ENCODE measurements at regions not wholly inside any gene's neighbourhood (a gene's known extent, or its start where the extent isn't known, plus 50 kb on each side); places are given as distances from the start of the nearest gene placed in this dataset.
"Not testable (repeated sequence)": the region's sequence is repeated elsewhere in the genome, so short reads cannot be mapped to it uniquely, and the experiment has no call there.

GRCh38 chr1:38772026-38772425 lies 87.5 kb downstream of the RRAGC start:
- Histone ChIP-seq H3K4me2 (ENCODE audit: insufficient read depth, low read length) (no peak overlapping the region), H3K27me3 (ENCODE audit: control insufficient read depth in 2 of 2, insufficient read depth in 2 of 2, low read length in 2 of 2) (no peaks in the 10 kb centered on the region), H3K9me1 (replicated peaks; ENCODE audit: control insufficient read depth, extremely low read depth, insufficient read depth, low read length) (no peaks in the 10 kb centered on the region), H2AFZ (ENCODE audit: low read depth, low read length) (no peak overlapping the region), H3K9me3 (replicated peaks; ENCODE audit: control insufficient read depth, insufficient read depth, low read length) (no peaks in the 10 kb centered on the region), H3K4me3 (replicated peaks in 1 of 3; ENCODE audit: insufficient read depth in 1 of 3, low read depth in 1 of 3, low read length in 3 of 3) (no peak overlapping the region), H3K9ac (replicated peaks; ENCODE audit: extremely low read depth, insufficient read depth, low read length) (no peak overlapping the region), H3K36me3 (ENCODE audit: control insufficient read depth in 2 of 2, extremely low read depth in 1 of 2, insufficient read depth in 2 of 2, low read length in 2 of 2) (no peaks in the 10 kb centered on the region), H3K27ac (ENCODE audit: insufficient read depth, low read depth, low read length) (no peak overlapping the region), H3K79me2 (ENCODE audit: control insufficient read depth, insufficient read depth, low read length) (no peaks in the 10 kb centered on the region), H4K20me1 (replicated peaks; ENCODE audit: control insufficient read depth, extremely low read depth, insufficient read depth, low read length) (no peaks in the 10 kb centered on the region), H3K4me1 (ENCODE audit: control insufficient read depth, extremely low read depth, insufficient read depth, low read length) (no peaks in the 10 kb centered on the region)
- intact Hi-C loops (cut with micrococcal nuclease) (no loop called here), dilution Hi-C loops (cut with MboI; ENCODE audit: extremely low pct_ligation_motif_present, low sequenced_read_pairs) (no loop called here)
- FAIRE-seq (no peak), DNase-seq (ENCODE audit: low read depth, low spot score) (no peak)
- TF ChIP-seq CTCF (IDR thresholded peaks at IDR 0.05; ENCODE audit: extremely low read depth in 1 of 2, insufficient read depth in 1 of 2, low read depth in 1 of 2, low read length in 2 of 2) (no peak), JUN (IDR thresholded peaks at IDR 0.05; ENCODE audit: borderline replicate concordance, insufficient read depth, insufficient read length, low read depth) (no peak), POLR2A (IDR thresholded peaks at IDR 0.05; ENCODE audit: low read depth, low read length) (no peak), MAX (IDR thresholded peaks at IDR 0.05; ENCODE audit: insufficient read depth, insufficient read length) (no peak), POLR2AphosphoS5 (IDR thresholded peaks at IDR 0.05; ENCODE audit: insufficient read depth, low read depth, low read length) (no peak), FOS (IDR thresholded peaks at IDR 0.05; ENCODE audit: borderline replicate concordance, insufficient read depth, low read length) (no peak), GATA2 (IDR thresholded peaks at IDR 0.05; ENCODE audit: insufficient read depth, insufficient read length, low read depth, low read length) (no peak), EZH2 (IDR thresholded peaks at IDR 0.05; ENCODE audit: borderline replicate concordance, low read depth, low read length, severe bottlenecking) (no peak), MYC (IDR thresholded peaks at IDR 0.05; ENCODE audit: low read depth, low read length) (no peak)
- POLR2A ChIA-PET: no interaction called here
- no TSS peak for BruUV-seq (replicated peaks)
- CTCF ChIA-PET: no interaction called here

- H3K36me3 ChIP-seq (ENCODE audit: control insufficient read depth in 2 of 2, extremely low read depth in 1 of 2, insufficient read depth in 2 of 2, low read length in 2 of 2); BruUV-seq (replicated peaks); POLR2A ChIA-PET; H3K9ac ChIP-seq (replicated peaks; ENCODE audit: extremely low read depth, insufficient read depth, low read length); H3K9me3 ChIP-seq (replicated peaks; ENCODE audit: control insufficient read depth, insufficient read depth, low read length); intact Hi-C loops (cut with micrococcal nuclease); H4K20me1 ChIP-seq (replicated peaks; ENCODE audit: control insufficient read depth, extremely low read depth, insufficient read depth, low read length); H3K27me3 ChIP-seq (ENCODE audit: control insufficient read depth in 2 of 2, insufficient read depth in 2 of 2, low read length in 2 of 2); H3K4me2 ChIP-seq (ENCODE audit: insufficient read depth, low read length); FAIRE-seq; dilution Hi-C loops (cut with MboI; ENCODE audit: extremely low pct_ligation_motif_present, low sequenced_read_pairs); H3K4me3 ChIP-seq (replicated peaks in 1 of 3; ENCODE audit: insufficient read depth in 1 of 3, low read depth in 1 of 3, low read length in 3 of 3); CTCF ChIA-PET; H2AFZ ChIP-seq (ENCODE audit: low read depth, low read length); DNase-seq (ENCODE audit: low read depth, low spot score); H3K79me2 ChIP-seq (ENCODE audit: control insufficient read depth, insufficient read depth, low read length); H3K9me1 ChIP-seq (replicated peaks; ENCODE audit: control insufficient read depth, extremely low read depth, insufficient read depth, low read length); H3K27ac ChIP-seq (ENCODE audit: insufficient read depth, low read depth, low read length); H3K4me1 ChIP-seq (ENCODE audit: control insufficient read depth, extremely low read depth, insufficient read depth, low read length): not testable (repeated sequence)
Measured at GRCh38 chr1:38770516-38771173, 88.9 kb downstream of the RRAGC start.
